OCI-LY7 (cell line): ENCODE measurements at regions not wholly inside any gene's neighbourhood (a gene's known extent, or its start where the extent isn't known, plus 50 kb on each side); places are given as distances from the start of the nearest gene placed in this dataset.

Source experiments
- EZH2phosphoT487 ChIP-seq: fragments of 200-600 bp; sonication (generic); IDR thresholded peaks from 2 replicates; pipeline ENCODE4 v1.6.1; 2018; ENCODE audit warnings: low read depth, borderline replicate concordance, mild to moderate bottlenecking, mixed run types, antibody characterized with exemption, low read length, moderate library complexity, mixed read lengths
- TF ChIP-seq, protein P1 (sequence below): fragments of 200-600 bp; sonication (generic); conservative IDR thresholded peaks from 2 replicates; pipeline ENCODE4 v1.5.1; 2014; ENCODE audit warnings: mild to moderate bottlenecking, antibody characterized with exemption, low read length, moderate library complexity, mixed read lengths

DNA sequence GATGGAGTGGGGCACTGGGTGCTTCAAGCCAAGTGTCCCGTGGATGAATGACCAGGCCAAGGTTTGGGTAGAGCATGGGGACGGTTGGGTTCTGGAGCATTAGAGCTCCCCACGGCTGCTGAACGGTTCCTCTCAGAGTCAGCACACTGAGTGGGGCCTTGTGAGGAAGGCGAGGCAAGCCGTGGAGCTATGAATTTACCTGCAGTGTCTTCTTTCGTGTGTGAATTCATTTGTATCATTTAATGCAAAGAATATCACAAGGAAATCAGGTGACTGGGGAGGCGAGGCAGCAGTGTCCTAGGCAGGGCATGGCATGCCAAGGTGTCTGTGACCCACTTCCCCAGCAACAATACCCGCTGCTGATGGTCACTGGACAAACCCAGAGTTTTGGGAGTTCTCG, 343.5 kb upstream of the B3GAT1 start:
- TF ChIP-seq, protein P1, sequence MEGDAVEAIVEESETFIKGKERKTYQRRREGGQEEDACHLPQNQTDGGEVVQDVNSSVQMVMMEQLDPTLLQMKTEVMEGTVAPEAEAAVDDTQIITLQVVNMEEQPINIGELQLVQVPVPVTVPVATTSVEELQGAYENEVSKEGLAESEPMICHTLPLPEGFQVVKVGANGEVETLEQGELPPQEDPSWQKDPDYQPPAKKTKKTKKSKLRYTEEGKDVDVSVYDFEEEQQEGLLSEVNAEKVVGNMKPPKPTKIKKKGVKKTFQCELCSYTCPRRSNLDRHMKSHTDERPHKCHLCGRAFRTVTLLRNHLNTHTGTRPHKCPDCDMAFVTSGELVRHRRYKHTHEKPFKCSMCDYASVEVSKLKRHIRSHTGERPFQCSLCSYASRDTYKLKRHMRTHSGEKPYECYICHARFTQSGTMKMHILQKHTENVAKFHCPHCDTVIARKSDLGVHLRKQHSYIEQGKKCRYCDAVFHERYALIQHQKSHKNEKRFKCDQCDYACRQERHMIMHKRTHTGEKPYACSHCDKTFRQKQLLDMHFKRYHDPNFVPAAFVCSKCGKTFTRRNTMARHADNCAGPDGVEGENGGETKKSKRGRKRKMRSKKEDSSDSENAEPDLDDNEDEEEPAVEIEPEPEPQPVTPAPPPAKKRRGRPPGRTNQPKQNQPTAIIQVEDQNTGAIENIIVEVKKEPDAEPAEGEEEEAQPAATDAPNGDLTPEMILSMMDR, result no peak
- no peak for TF ChIP-seq EZH2phosphoT487
